ENCODE measurements at regions not wholly inside any gene's neighbourhood (a gene's known extent, or its start where the extent isn't known, plus 50 kb on each side); places are given as distances from the start of the nearest gene placed in this dataset.
"Not testable (repeated sequence)": the region's sequence is repeated elsewhere in the genome, so short reads cannot be mapped to it uniquely, and the experiment has no call there.

GRCh38 chr19:28577666-28578065, 635.3 kb downstream of the UQCRFS1 start:
- intact Hi-C loops (cut with micrococcal nuclease) = no loop called here
- peaks cover 6% of the 10 kb centered on the region for H3K36me3 Mint-ChIP-seq (ENCODE audit: insufficient read depth, unreplicated experiment)
- H3K27me3 Mint-ChIP-seq (ENCODE audit: insufficient read depth, unreplicated experiment) = no peaks in the 10 kb centered on the region
- DNase-seq (ENCODE audit: unreplicated experiment) = no peak
- no peak overlapping the region for H3K4me3 Mint-ChIP-seq (ENCODE audit: unreplicated experiment)
- no peaks in the 10 kb centered on the region for H3K4me1 Mint-ChIP-seq (ENCODE audit: insufficient read depth, unreplicated experiment)
- ChIA-PET POLR2A (no interaction called here), CTCF (no interaction called here)
- no TSS peak for BruUV-seq (replicated peaks)
- no peak overlapping the region for H3K27ac Mint-ChIP-seq (ENCODE audit: low read depth, unreplicated experiment)
- TF ChIP-seq CTCF (IDR thresholded peaks at IDR 0.05; ENCODE audit: unreplicated experiment) = no peak
- peaks cover 42% of the 10 kb centered on the region for H3K9me3 Mint-ChIP-seq (ENCODE audit: unreplicated experiment)

GRCh38 chr19:28577233-28577632, 635.7 kb downstream of the UQCRFS1 start:
- Mint-ChIP-seq H3K27me3 (ENCODE audit: insufficient read depth, unreplicated experiment) (no peaks in the 10 kb centered on the region), H3K4me3 (ENCODE audit: unreplicated experiment) (no peak overlapping the region), H3K4me1 (ENCODE audit: insufficient read depth, unreplicated experiment) (no peaks in the 10 kb centered on the region), H3K27ac (ENCODE audit: low read depth, unreplicated experiment) (no peak overlapping the region), H3K36me3 (ENCODE audit: insufficient read depth, unreplicated experiment) (peaks cover 6% of the 10 kb centered on the region), H3K9me3 (ENCODE audit: unreplicated experiment) (peaks cover 45% of the 10 kb centered on the region)
- BruUV-seq (replicated peaks) = no TSS peak
- CTCF ChIA-PET = no interaction called here
- DNase-seq (ENCODE audit: unreplicated experiment) = no peak
- POLR2A ChIA-PET = no interaction called here
- TF ChIP-seq CTCF (IDR thresholded peaks at IDR 0.05; ENCODE audit: unreplicated experiment) = no peak
- intact Hi-C loops (cut with micrococcal nuclease) = no loop called here

GRCh38 chr19:28575816-28576215, 637.1 kb downstream of the UQCRFS1 start:
- ChIA-PET POLR2A (no interaction called here), CTCF (no interaction called here)
- peaks cover 49% of the 10 kb centered on the region for H3K9me3 Mint-ChIP-seq (ENCODE audit: unreplicated experiment)
- intact Hi-C loops (cut with micrococcal nuclease) = no loop called here
- H3K4me1 Mint-ChIP-seq (ENCODE audit: insufficient read depth, unreplicated experiment) = no peaks in the 10 kb centered on the region
- TF ChIP-seq CTCF (IDR thresholded peaks at IDR 0.05; ENCODE audit: unreplicated experiment) = no peak
- H3K27ac Mint-ChIP-seq (ENCODE audit: low read depth, unreplicated experiment) = no peak overlapping the region
- H3K36me3 Mint-ChIP-seq (ENCODE audit: insufficient read depth, unreplicated experiment) = peaks cover 6% of the 10 kb centered on the region
- H3K4me3 Mint-ChIP-seq (ENCODE audit: unreplicated experiment) = no peak overlapping the region
- BruUV-seq (replicated peaks) = no TSS peak
- no peaks in the 10 kb centered on the region for H3K27me3 Mint-ChIP-seq (ENCODE audit: insufficient read depth, unreplicated experiment)
- no peak for DNase-seq (ENCODE audit: unreplicated experiment)

GRCh38 chr19:28575312-28575711, 637.6 kb downstream of the UQCRFS1 start:
- BruUV-seq (replicated peaks); intact Hi-C loops (cut with micrococcal nuclease); POLR2A ChIA-PET; H3K36me3 Mint-ChIP-seq (ENCODE audit: insufficient read depth, unreplicated experiment); H3K4me3 Mint-ChIP-seq (ENCODE audit: unreplicated experiment); DNase-seq (ENCODE audit: unreplicated experiment); H3K27me3 Mint-ChIP-seq (ENCODE audit: insufficient read depth, unreplicated experiment); CTCF ChIA-PET; H3K4me1 Mint-ChIP-seq (ENCODE audit: insufficient read depth, unreplicated experiment); H3K27ac Mint-ChIP-seq (ENCODE audit: low read depth, unreplicated experiment): not testable (repeated sequence)
- H3K9me3 Mint-ChIP-seq (ENCODE audit: unreplicated experiment) = peaks cover 46% of the 10 kb centered on the region

GRCh38 chr19:28574212-28574611, 638.7 kb downstream of the UQCRFS1 start:
- Mint-ChIP-seq H3K4me3 (ENCODE audit: unreplicated experiment) (no peak overlapping the region), H3K27ac (ENCODE audit: low read depth, unreplicated experiment) (no peak overlapping the region), H3K27me3 (ENCODE audit: insufficient read depth, unreplicated experiment) (no peaks in the 10 kb centered on the region), H3K9me3 (ENCODE audit: unreplicated experiment) (peaks cover 52% of the 10 kb centered on the region), H3K36me3 (ENCODE audit: insufficient read depth, unreplicated experiment) (peaks cover 6% of the 10 kb centered on the region), H3K4me1 (ENCODE audit: insufficient read depth, unreplicated experiment) (no peaks in the 10 kb centered on the region)
- CTCF ChIA-PET = no interaction called here
- intact Hi-C loops (cut with micrococcal nuclease) = no loop called here
- TF ChIP-seq CTCF (IDR thresholded peaks at IDR 0.05; ENCODE audit: unreplicated experiment) = no peak
- POLR2A ChIA-PET = no interaction called here
- no peak for DNase-seq (ENCODE audit: unreplicated experiment)
- no TSS peak for BruUV-seq (replicated peaks)
